Hindlimb muscle (tissue), 1 donor: ENCODE measurements at regions not wholly inside any gene's neighbourhood (a gene's known extent, or its start where the extent isn't known, plus 50 kb on each side); places are given as distances from the start of the nearest gene placed in this dataset.
"Not testable (repeated sequence)": the region's sequence is repeated elsewhere in the genome, so short reads cannot be mapped to it uniquely, and the experiment has no call there.

ENCODE experiments used
- DNase-seq: peaks from one replicate; pipeline ENCODE4 v3.0.0-alpha.2; 2013

- DNase-seq = no peak
Observed at GRCh38 chr18:9021458-9021857, 81.0 kb upstream of the NDUFV2 start.

- DNase-seq = no peak
Observed at GRCh38 chr18:9022397-9023155, 79.9 kb upstream of the NDUFV2 start.

- DNase-seq = not testable (repeated sequence)
Observed at GRCh38 chr18:9024031-9024646, 78.4 kb upstream of the NDUFV2 start.

GRCh38 chr18:9025091-9025838 is 77.2 kb upstream of the NDUFV2 start:
- DNase-seq = no peak

- DNase-seq = no peak
Observed at GRCh38 chr18:9029131-9029530, 73.4 kb upstream of the NDUFV2 start.

GRCh38 chr18:9032519-9032918 is 70.0 kb upstream of the NDUFV2 start:
- no peak for DNase-seq

GRCh38 chr18:9038277-9038871 is 64.1 kb upstream of the NDUFV2 start:
- no peak for DNase-seq

- no peak for DNase-seq
Observed at GRCh38 chr18:9039441-9040071, 62.9 kb upstream of the NDUFV2 start.

- DNase-seq = no peak
Observed at GRCh38 chr18:9042766-9043481, 59.6 kb upstream of the NDUFV2 start.

GRCh38 chr18:9043581-9043980 is 58.9 kb upstream of the NDUFV2 start:
- DNase-seq = no peak

GRCh38 chr18:9047715-9048114 is 54.8 kb upstream of the NDUFV2 start:
- no peak for DNase-seq

- no peak for DNase-seq
Observed at GRCh38 chr18:9048236-9048635, 54.3 kb upstream of the NDUFV2 start.

GRCh38 chr18:9048808-9049494 is 53.5 kb upstream of the NDUFV2 start:
- no peak for DNase-seq

GRCh38 chr18:9049495-9049809 is 53.0 kb upstream of the NDUFV2 start:
- DNase-seq = no peak

GRCh38 chr18:9050628-9051284 is 51.7 kb upstream of the NDUFV2 start:
- DNase-seq = not testable (repeated sequence)
